Activated CD8-positive, alpha-beta T cell treated with anti-CD3 and anti-CD28 coated beads for 36 hours (primary cell): ENCODE measurements at regions not wholly inside any gene's neighbourhood (a gene's known extent, or its start where the extent isn't known, plus 50 kb on each side); places are given as distances from the start of the nearest gene placed in this dataset.

ENCODE experiments used
- ATAC-seq: fragments of 200-7000 bp; cut with Tn5 transposase; one replicate; pipeline ENCODE4 v1.10.0; 2021; ENCODE audit warnings: mild to moderate bottlenecking, moderate library complexity
- CTCF ChIA-PET: fragments of 350-600 bp; sonication (Branson Sonifier 250); formaldehyde crosslinking; loops from one replicate; lab custom pipeline; 2021; ENCODE audit warnings: antibody characterized with exemption; lab: Charles Lee
- POLR2A ChIA-PET: fragments of 350-600 bp; sonication (Branson Sonifier 250); formaldehyde crosslinking; loops from one replicate; lab custom pipeline; 2021; ENCODE audit warnings: antibody characterized with exemption; lab: Charles Lee
- DNase-seq: peaks from one replicate; pipeline ENCODE4 v3.0.0-alpha.2; 2020
- H3K27ac Mint-ChIP-seq: one replicate; pipeline ENCODE4 v1.8.0; 2021; ENCODE audit warnings: mild to moderate bottlenecking, mixed read lengths
- H3K27me3 Mint-ChIP-seq: one replicate; pipeline ENCODE4 v1.8.0; 2021; ENCODE audit warnings: mixed read lengths
- H3K36me3 Mint-ChIP-seq: one replicate; pipeline ENCODE4 v1.8.0; 2021; ENCODE audit warnings: low read depth, mixed read lengths
- H3K4me1 Mint-ChIP-seq: one replicate; pipeline ENCODE4 v1.8.0; 2021; ENCODE audit warnings: low read depth, mixed read lengths
- H3K4me3 Mint-ChIP-seq: one replicate; pipeline ENCODE4 v1.8.0; 2021; ENCODE audit warnings: mild to moderate bottlenecking, moderate library complexity, mixed read lengths
- H3K9me3 Mint-ChIP-seq: one replicate; pipeline ENCODE4 v1.8.0; 2021; ENCODE audit warnings: mixed read lengths
- CTCF ChIP-seq: fragments of 200-600 bp; IDR thresholded peaks from one replicate; pipeline ENCODE4 v1.8.0; 2022; ENCODE audit warnings: antibody characterized with exemption, mild to moderate bottlenecking
- intact Hi-C: fragments of 100-400 bp; cut with micrococcal nuclease; formaldehyde crosslinking; loops from one replicate; pipeline ENCODE4 v1.10.0; 2022

GRCh38 chr1:105544475-105544874 is 1512.0 kb upstream of the PRMT6 start:
- Mint-ChIP-seq H3K4me3 (no peak overlapping the region), H3K27ac (no peak overlapping the region), H3K27me3 (no peaks in the 10 kb centered on the region), H3K9me3 (peaks cover 18% of the 10 kb centered on the region), H3K36me3 (no peaks in the 10 kb centered on the region), H3K4me1 (no peaks in the 10 kb centered on the region)
- CTCF ChIA-PET: no interaction called here
- no peak for TF ChIP-seq CTCF
- DNase-seq: no peak
- no peak for ATAC-seq
- POLR2A ChIA-PET: no interaction called here
- intact Hi-C loops: no loop called here

- Mint-ChIP-seq H3K9me3 (peaks cover 6% of the 10 kb centered on the region), H3K27me3 (no peaks in the 10 kb centered on the region), H3K27ac (no peak overlapping the region), H3K4me1 (no peaks in the 10 kb centered on the region), H3K4me3 (no peak overlapping the region), H3K36me3 (no peaks in the 10 kb centered on the region)
- DNase-seq (no peak), ATAC-seq (no peak)
- POLR2A ChIA-PET: no interaction called here
- CTCF ChIA-PET: no interaction called here
- no peak for TF ChIP-seq CTCF
- intact Hi-C loops: no loop called here
Measured at GRCh38 chr1:105556266-105556665, 1500.2 kb upstream of the PRMT6 start.

GRCh38 chr1:105558023-105558422 is 1498.5 kb upstream of the PRMT6 start:
- H3K9me3 Mint-ChIP-seq: peaks cover 7% of the 10 kb centered on the region
- POLR2A ChIA-PET: no interaction called here
- no peak overlapping the region for H3K4me3 Mint-ChIP-seq
- H3K36me3 Mint-ChIP-seq: no peaks in the 10 kb centered on the region
- H3K27me3 Mint-ChIP-seq: no peaks in the 10 kb centered on the region
- no peak for ATAC-seq
- no peak for TF ChIP-seq CTCF
- CTCF ChIA-PET: no interaction called here
- DNase-seq: no peak
- no peak overlapping the region for H3K27ac Mint-ChIP-seq
- intact Hi-C loops: no loop called here
- no peaks in the 10 kb centered on the region for H3K4me1 Mint-ChIP-seq

GRCh38 chr1:105565006-105565405 is 1491.5 kb upstream of the PRMT6 start:
- Mint-ChIP-seq H3K4me1 (no peaks in the 10 kb centered on the region), H3K4me3 (no peak overlapping the region), H3K27me3 (no peaks in the 10 kb centered on the region), H3K9me3 (peaks cover 2% of the 10 kb centered on the region), H3K27ac (no peak overlapping the region), H3K36me3 (no peaks in the 10 kb centered on the region)
- CTCF ChIA-PET: interaction anchor here (0.8 kb wide), 1 partner anchor 66 kb away, joined by 3 read pairs; no protein-coding TSS in a partner anchor
- intact Hi-C loops: no loop called here
- POLR2A ChIA-PET: no interaction called here
- ATAC-seq (no peak), DNase-seq (no peak)
- TF ChIP-seq CTCF: no peak

- POLR2A ChIA-PET: no interaction called here
- no peak overlapping the region for H3K27ac Mint-ChIP-seq
Measured at GRCh38 chr1:105585791-105586190, 1470.7 kb upstream of the PRMT6 start.

More at GRCh38 chr1:105585791-105586190, 1470.7 kb upstream of the PRMT6 start:
- DNase-seq (no peak), ATAC-seq (no peak)
- H3K27me3 Mint-ChIP-seq: no peaks in the 10 kb centered on the region
- CTCF ChIA-PET: no interaction called here
- peaks cover 7% of the 10 kb centered on the region for H3K9me3 Mint-ChIP-seq
- TF ChIP-seq CTCF: no peak
- no peaks in the 10 kb centered on the region for H3K4me1 Mint-ChIP-seq
- intact Hi-C loops: no loop called here
- H3K4me3 Mint-ChIP-seq: no peak overlapping the region
- H3K36me3 Mint-ChIP-seq: no peaks in the 10 kb centered on the region
